HG03097 (cell line): ENCODE measurements at regions not wholly inside any gene's neighbourhood (a gene's known extent, or its start where the extent isn't known, plus 50 kb on each side); places are given as distances from the start of the nearest gene placed in this dataset.

ENCODE experiments used
- ATAC-seq: cut with Tn5 transposase; IDR thresholded peaks from one replicate; pipeline ENCODE4 v1.9.1; 2021; ENCODE audit not compliant: unreplicated experiment, low FRiP score

DNA sequence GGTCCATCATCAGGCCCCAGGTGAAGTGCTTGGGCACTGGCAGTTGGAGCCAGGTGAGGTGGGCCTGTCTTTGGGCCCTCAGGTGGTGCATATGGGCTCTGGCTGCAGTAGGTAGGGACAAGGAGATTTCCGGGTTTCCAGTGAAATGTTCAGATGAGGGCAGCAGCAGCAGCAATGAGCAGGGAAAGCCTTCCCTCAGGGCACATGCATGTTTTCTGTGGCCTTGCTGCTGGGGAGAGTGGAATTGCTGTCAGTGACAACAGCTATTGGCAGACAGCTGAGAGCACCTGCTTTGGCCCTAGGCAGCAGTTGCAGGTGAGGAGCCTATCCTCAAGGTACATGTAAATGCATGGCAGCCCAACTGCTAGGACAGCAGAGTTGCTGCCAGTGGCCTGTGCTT is 58.9 kb upstream of the QRFPR start:
- no peak for ATAC-seq
